GM06990 (cell line): ENCODE measurements at regions not wholly inside any gene's neighbourhood (a gene's known extent, or its start where the extent isn't known, plus 50 kb on each side); places are given as distances from the start of the nearest gene placed in this dataset.

Experiments
- DNase-seq: peaks from one replicate; pipeline ENCODE4 v3.0.0-alpha.2; 2011; ENCODE audit not compliant: insufficient read length; ENCODE audit errors: extremely low read depth
- H3K27me3 ChIP-seq: replicated peaks from 2 replicates; pipeline ENCODE4 v1.6.0; 2011; ENCODE audit warnings: low read length; ENCODE audit not compliant: control insufficient read depth, insufficient read depth
- H3K36me3 ChIP-seq: 2 replicates; pipeline ENCODE4 v1.5.1; 2011; ENCODE audit warnings: low read length; ENCODE audit not compliant: control insufficient read depth, insufficient read depth
- H3K4me3 ChIP-seq: replicated peaks from 2 replicates; pipeline ENCODE4 v1.5.1; 2011; ENCODE audit warnings: low read depth, mild to moderate bottlenecking, control low read depth, low read length
- CTCF ChIP-seq: IDR thresholded peaks from 2 replicates; pipeline ENCODE4 v1.5.1; 2011; ENCODE audit warnings: low read length, control low read depth, mild to moderate bottlenecking, inconsistent platforms; ENCODE audit not compliant: insufficient read depth, poor library complexity, severe bottlenecking

DNA sequence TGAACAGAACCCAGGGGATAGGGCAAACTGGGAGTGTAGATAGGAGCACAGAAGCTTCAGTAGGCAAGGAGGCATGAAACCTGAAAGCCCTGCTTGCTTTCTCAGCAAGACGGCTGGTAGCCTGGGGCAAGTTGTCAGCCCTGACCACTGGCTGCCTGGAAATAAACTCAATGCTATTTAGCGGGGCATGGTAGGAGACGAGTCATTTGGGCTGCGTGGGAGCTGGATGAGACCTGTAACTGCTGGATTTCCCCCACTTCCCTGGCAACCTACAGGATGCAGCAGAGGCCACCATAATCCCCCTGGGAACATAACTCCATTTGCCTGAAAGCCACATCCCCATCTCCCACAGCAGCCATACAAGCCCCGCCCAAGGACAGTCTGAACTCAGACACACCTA lies 332.6 kb upstream of the TBX18 start:
- no peaks in the 10 kb centered on the region for H3K36me3 ChIP-seq
- no peak for DNase-seq
- H3K27me3 ChIP-seq, result no peaks in the 10 kb centered on the region
- no peak overlapping the region for H3K4me3 ChIP-seq
- no peak for TF ChIP-seq CTCF

DNA sequence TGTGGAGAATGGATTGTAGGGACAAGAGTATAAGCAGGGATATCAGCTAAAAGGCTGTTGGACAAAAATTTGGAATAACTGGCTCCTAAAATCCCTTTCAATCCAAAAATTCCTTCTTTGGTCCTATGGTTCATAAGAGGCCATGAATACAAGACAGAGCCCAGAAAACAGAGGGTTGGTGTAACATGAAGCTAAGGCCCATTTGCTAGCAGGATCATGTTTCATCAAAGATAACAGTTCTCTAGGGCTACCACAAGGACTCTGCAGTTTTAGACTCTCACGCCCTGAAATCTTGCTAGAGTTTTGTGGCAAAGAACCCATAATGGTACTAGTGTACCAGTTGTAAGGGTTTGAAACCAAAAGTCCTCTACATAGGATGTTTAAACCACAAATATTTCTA lies 327.8 kb upstream of the TBX18 start:
- Histone ChIP-seq H3K36me3 (no peaks in the 10 kb centered on the region), H3K4me3 (no peak overlapping the region), H3K27me3 (no peaks in the 10 kb centered on the region)
- no peak for TF ChIP-seq CTCF
- DNase-seq, result no peak

DNA sequence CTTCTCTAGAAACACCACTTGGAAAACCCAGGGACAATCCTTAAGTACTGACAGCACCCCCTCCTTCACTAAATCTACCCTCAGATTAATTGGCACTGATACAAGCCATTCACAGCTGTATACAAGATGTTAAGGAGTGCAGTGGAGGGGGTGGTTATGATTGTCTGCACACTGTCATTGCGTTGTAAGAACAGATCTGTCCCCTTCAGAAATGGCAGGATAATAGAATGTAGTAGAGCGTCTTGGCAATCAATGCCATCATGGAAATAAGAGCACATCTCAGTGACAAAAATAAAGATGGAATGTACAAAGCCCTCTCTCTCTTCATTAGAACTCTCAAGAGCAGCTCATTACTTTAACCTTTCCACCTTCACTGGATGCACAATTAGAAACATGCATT lies 324.9 kb upstream of the TBX18 start:
- no peak for TF ChIP-seq CTCF
- no peaks in the 10 kb centered on the region for H3K27me3 ChIP-seq
- no peaks in the 10 kb centered on the region for H3K36me3 ChIP-seq
- no peak overlapping the region for H3K4me3 ChIP-seq
- no peak for DNase-seq

DNA sequence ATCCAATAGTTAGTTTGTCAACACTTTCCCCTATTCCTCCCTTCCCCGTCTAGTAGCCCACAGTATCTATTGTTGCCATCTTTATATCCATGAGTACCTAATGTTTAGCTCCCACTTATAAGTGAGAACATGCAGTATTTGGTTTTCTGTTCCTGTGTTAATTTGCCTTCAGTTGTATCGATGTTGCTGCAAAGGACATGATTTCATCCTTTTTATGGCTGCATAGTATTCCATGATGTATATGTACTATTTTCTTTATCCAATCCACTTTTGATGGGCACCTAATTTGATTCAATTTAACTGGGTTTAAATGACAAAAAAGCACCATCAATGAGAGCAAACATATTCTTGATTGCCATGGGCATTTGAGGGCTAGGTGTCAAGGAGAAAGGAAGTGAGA lies 321.5 kb upstream of the TBX18 start:
- no peaks in the 10 kb centered on the region for H3K36me3 ChIP-seq
- DNase-seq, result no peak
- TF ChIP-seq CTCF, result no peak
- H3K4me3 ChIP-seq, result no peak overlapping the region
- no peaks in the 10 kb centered on the region for H3K27me3 ChIP-seq

DNA sequence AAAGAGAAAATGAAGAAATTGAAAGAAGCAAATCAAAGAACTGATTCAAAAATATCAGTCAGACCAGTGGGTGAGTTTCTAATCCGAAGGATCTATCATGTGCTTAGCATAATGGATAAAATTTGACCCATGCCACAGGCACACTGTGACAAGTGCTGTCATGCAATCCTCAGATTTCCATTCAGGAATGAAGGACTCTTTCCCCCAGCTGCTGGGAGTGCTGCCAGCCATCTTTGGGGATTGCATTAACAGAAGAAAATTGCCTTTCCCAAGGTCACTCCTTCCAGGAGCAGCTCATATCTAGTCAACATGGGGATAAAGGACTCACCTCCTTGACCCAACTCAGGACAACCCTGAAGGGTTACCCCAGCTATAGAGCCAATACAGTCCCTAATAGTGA lies 316.7 kb upstream of the TBX18 start:
- Histone ChIP-seq H3K36me3 (no peaks in the 10 kb centered on the region), H3K4me3 (no peak overlapping the region), H3K27me3 (no peaks in the 10 kb centered on the region)
- no peak for DNase-seq
- TF ChIP-seq CTCF, result no peak

GRCh38 chr6:85079761-85080160 lies 315.4 kb upstream of the TBX18 start:
- Histone ChIP-seq H3K4me3 (no peak overlapping the region), H3K27me3 (no peaks in the 10 kb centered on the region), H3K36me3 (no peaks in the 10 kb centered on the region)
- no peak for DNase-seq
- TF ChIP-seq CTCF, result no peak
